Fibroblast of lung (primary cell): ENCODE measurements at regions not wholly inside any gene's neighbourhood (a gene's known extent, or its start where the extent isn't known, plus 50 kb on each side); places are given as distances from the start of the nearest gene placed in this dataset.

Experiments
- DNase-seq, 2 donors: peaks; one replicate each; pipeline versions ENCODE4 v3.0.0 to v3.0.0-alpha.2; 2010; ENCODE audit warnings: low read depth in 2 of 2
- H2AFZ ChIP-seq: 2 replicates; pipeline ENCODE4 v1.5.1; 2012; ENCODE audit warnings: low read length, control low read depth, inconsistent platforms
- H3K27ac ChIP-seq: 2 replicates; pipeline ENCODE4 v1.5.1; 2011; ENCODE audit warnings: low read length, control low read depth; ENCODE audit not compliant: insufficient read depth
- H3K27me3 ChIP-seq: 2 replicates; pipeline ENCODE4 v1.5.1; 2011; ENCODE audit warnings: mild to moderate bottlenecking, low read length; ENCODE audit not compliant: control insufficient read depth, insufficient read depth
- H3K36me3 ChIP-seq: 2 replicates; pipeline ENCODE4 v1.5.1; 2011; ENCODE audit warnings: low read length; ENCODE audit not compliant: control insufficient read depth, insufficient read depth
- H3K4me1 ChIP-seq: 2 replicates; pipeline ENCODE4 v1.5.1; 2011; ENCODE audit warnings: low read length; ENCODE audit not compliant: control insufficient read depth, insufficient read depth; ENCODE audit errors: extremely low read depth
- H3K4me2 ChIP-seq: 2 replicates; pipeline ENCODE4 v1.5.1; 2011; ENCODE audit warnings: low read length, control low read depth; ENCODE audit not compliant: insufficient read depth; ENCODE audit errors: extremely low read depth
- H3K4me3 ChIP-seq, 4 experiments: fragments of 200-600 bp in 1 of 4; sonication (generic) in 1 of 4; replicated peaks in 1 of 4; 2 replicates each; pipeline ENCODE4 v1.5.1; 2011 to 2016; ENCODE audit warnings: low read length in 4 of 4, low read depth in 3 of 4, mild to moderate bottlenecking in 3 of 4, control low read depth in 2 of 4, inconsistent platforms in 1 of 4, mixed read lengths in 1 of 4; ENCODE audit not compliant: insufficient read depth in 1 of 4; ENCODE audit errors: control extremely low read depth in 1 of 4
- H3K79me2 ChIP-seq: 2 replicates; pipeline ENCODE4 v1.5.1; 2012; ENCODE audit warnings: mild to moderate bottlenecking, low read length, inconsistent platforms; ENCODE audit not compliant: control insufficient read depth, insufficient read depth
- H3K9ac ChIP-seq: 2 replicates; pipeline ENCODE4 v1.5.1; 2011; ENCODE audit warnings: mild to moderate bottlenecking, low read length, control low read depth; ENCODE audit not compliant: insufficient read depth
- H3K9me3 ChIP-seq: 2 replicates; pipeline ENCODE4 v1.5.1; 2012; ENCODE audit warnings: low read depth, low read length; ENCODE audit not compliant: control insufficient read depth, insufficient read depth
- H4K20me1 ChIP-seq: 2 replicates; pipeline ENCODE4 v1.5.1; 2011; ENCODE audit warnings: low read length; ENCODE audit not compliant: control insufficient read depth, insufficient read depth; ENCODE audit errors: extremely low read depth
- CTCF ChIP-seq, 2 donors: IDR thresholded peaks in 1 of 2; conservative IDR thresholded peaks in 1 of 2; 1 replicate in 1 of 2; 2 replicates in 1 of 2; pipeline ENCODE4 v1.5.1; 2011 to 2012; ENCODE audit warnings: low read length in 2 of 2, control low read depth in 1 of 2, inconsistent platforms in 1 of 2, low read depth in 1 of 2, mild to moderate bottlenecking in 1 of 2
- EZH2 ChIP-seq: IDR thresholded peaks from 2 replicates; pipeline ENCODE4 v1.5.1; 2012; ENCODE audit warnings: low read length, control low read depth, mild to moderate bottlenecking; ENCODE audit errors: missing control alignments

DNA sequence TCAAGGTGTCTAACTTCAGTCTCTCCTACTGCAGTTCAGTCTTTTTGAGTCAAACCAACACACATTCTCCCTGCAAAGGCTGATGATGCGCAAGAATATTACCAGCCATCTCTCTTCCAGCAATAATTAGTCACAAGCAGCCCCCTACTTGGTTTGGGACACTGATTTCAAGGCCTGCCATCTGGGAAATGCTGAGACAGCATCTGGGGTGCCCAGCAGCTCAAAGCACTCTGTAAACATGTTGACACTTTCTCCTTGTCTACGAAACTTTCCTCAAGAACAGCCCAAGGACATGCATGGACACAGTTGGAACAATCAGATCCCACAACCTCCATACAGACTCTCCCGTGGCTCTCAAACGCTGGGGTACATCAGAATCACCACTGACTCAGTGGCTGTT is 149.2 kb upstream of the RPL38 start:
- no peaks in the 10 kb centered on the region for H3K79me2 ChIP-seq
- H3K36me3 ChIP-seq, result no peaks in the 10 kb centered on the region
- no peak overlapping the region for H3K27ac ChIP-seq
- no peaks in the 10 kb centered on the region for H4K20me1 ChIP-seq
- no peak overlapping the region for H3K9ac ChIP-seq
- H3K4me1 ChIP-seq, result no peaks in the 10 kb centered on the region
- no peak overlapping the region for H3K4me2 ChIP-seq
- no peak overlapping the region for H2AFZ ChIP-seq
- H3K4me3 ChIP-seq, result no peak overlapping the region
- DNase-seq, result no peak
- H3K27me3 ChIP-seq, result no peaks in the 10 kb centered on the region
- H3K9me3 ChIP-seq, result no peaks in the 10 kb centered on the region
- no peak for TF ChIP-seq CTCF (conservative IDR thresholded peaks at IDR 0.05 in 1 of 2, IDR thresholded peaks at IDR 0.05 in 1 of 2; ENCODE audit: low read depth in 1 of 2, low read length in 2 of 2)
- no peak for TF ChIP-seq EZH2

GRCh38 chr17:74055508-74056160 is 147.8 kb upstream of the RPL38 start:
- H3K36me3 ChIP-seq, result no peaks in the 10 kb centered on the region
- H3K9ac ChIP-seq, result no peak overlapping the region
- no peak overlapping the region for H2AFZ ChIP-seq
- H3K4me2 ChIP-seq, result no peak overlapping the region
- DNase-seq, result no peak
- no peaks in the 10 kb centered on the region for H4K20me1 ChIP-seq
- H3K27me3 ChIP-seq, result no peaks in the 10 kb centered on the region
- TF ChIP-seq EZH2 (no peak), CTCF (conservative IDR thresholded peaks at IDR 0.05 in 1 of 2, IDR thresholded peaks at IDR 0.05 in 1 of 2; ENCODE audit: low read depth in 1 of 2, low read length in 2 of 2) (no peak)
- no peak overlapping the region for H3K4me3 ChIP-seq
- no peaks in the 10 kb centered on the region for H3K4me1 ChIP-seq
- H3K9me3 ChIP-seq, result no peaks in the 10 kb centered on the region
- no peak overlapping the region for H3K27ac ChIP-seq
- no peaks in the 10 kb centered on the region for H3K79me2 ChIP-seq

DNA sequence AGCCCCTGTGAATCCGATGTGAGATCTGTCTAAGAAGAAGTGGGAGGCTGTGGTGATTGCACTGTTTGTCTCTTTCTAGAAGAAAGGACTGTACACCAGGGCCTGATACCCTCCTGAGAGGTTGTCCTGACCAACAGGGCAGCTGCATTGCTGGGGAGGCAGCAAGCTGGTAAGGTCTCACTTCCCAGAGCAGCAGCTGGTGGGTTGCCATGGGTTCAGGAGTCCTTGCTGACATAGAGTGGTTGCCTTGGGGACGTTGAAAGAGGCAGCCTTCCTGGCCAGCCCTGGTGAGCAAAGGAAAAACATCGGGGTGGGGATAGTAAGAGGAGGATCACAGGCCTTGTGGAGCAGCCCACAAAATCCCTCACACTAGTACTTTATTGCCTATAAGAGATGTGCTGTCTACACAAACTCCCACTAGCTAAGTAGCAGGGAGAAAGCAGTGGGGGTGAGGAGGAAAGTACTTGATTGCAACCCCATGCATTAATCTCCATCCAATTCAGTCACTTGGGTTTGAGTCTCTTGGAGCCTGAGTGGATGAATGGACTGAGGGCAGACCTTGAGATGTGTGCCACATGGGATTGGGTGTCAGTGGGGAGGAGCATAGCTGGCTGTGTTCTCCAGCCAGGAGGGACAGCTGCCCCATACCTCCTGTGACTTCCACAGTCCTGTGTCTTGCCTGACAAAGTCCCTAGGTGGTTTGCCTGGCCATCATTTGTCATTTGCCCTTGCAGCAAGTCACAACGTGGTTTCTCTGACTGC is 143.8 kb upstream of the RPL38 start:
- Histone ChIP-seq H3K79me2 (no peaks in the 10 kb centered on the region), H3K4me1 (no peaks in the 10 kb centered on the region), H3K36me3 (no peaks in the 10 kb centered on the region), H4K20me1 (no peaks in the 10 kb centered on the region), H2AFZ (no peak overlapping the region), H3K9ac (no peak overlapping the region), H3K27ac (no peak overlapping the region), H3K4me2 (no peak overlapping the region), H3K4me3 (no peak overlapping the region), H3K9me3 (no peaks in the 10 kb centered on the region), H3K27me3 (no peaks in the 10 kb centered on the region)
- no peak for DNase-seq
- no peak for TF ChIP-seq CTCF (conservative IDR thresholded peaks at IDR 0.05 in 1 of 2, IDR thresholded peaks at IDR 0.05 in 1 of 2; ENCODE audit: low read depth in 1 of 2, low read length in 2 of 2)
- no peak for TF ChIP-seq EZH2
